Superior temporal gyrus (tissue), 1 donor: ENCODE measurements at regions not wholly inside any gene's neighbourhood (a gene's known extent, or its start where the extent isn't known, plus 50 kb on each side); places are given as distances from the start of the nearest gene placed in this dataset.

ENCODE experiments used
- DNase-seq: peaks from one replicate; pipeline ENCODE4 v3.0.0-alpha.2; 2016; ENCODE audit errors: extremely low spot score

- DNase-seq: no peak
These were observed 80.6 kb upstream of the BHLHE23 start for GRCh38 chr20:63087236-63087871.

GRCh38 chr20:63086421-63087235, 79.9 kb upstream of the BHLHE23 start:
- no peak for DNase-seq

- DNase-seq: no peak
These were observed 78.5 kb upstream of the BHLHE23 start for GRCh38 chr20:63085151-63085861.

GRCh38 chr20:63084563-63084927, 77.8 kb upstream of the BHLHE23 start:
- no peak for DNase-seq

- DNase-seq: no peak
These were observed 77.2 kb upstream of the BHLHE23 start for GRCh38 chr20:63083831-63084562.

- DNase-seq: no peak
These were observed 76.4 kb upstream of the BHLHE23 start for GRCh38 chr20:63082939-63083735.

- DNase-seq: no peak
These were observed 75.7 kb upstream of the BHLHE23 start for GRCh38 chr20:63082308-63082938.

- no peak for DNase-seq
These were observed 75.1 kb upstream of the BHLHE23 start for GRCh38 chr20:63081831-63082230.

GRCh38 chr20:63081351-63081750, 74.6 kb upstream of the BHLHE23 start:
- DNase-seq: no peak

- DNase-seq: no peak
These were observed 74.0 kb upstream of the BHLHE23 start for GRCh38 chr20:63080811-63081210.

- DNase-seq: no peak
These were observed 73.6 kb upstream of the BHLHE23 start for GRCh38 chr20:63080411-63080810.

- DNase-seq: no peak
These were observed 73.2 kb upstream of the BHLHE23 start for GRCh38 chr20:63079971-63080370.

GRCh38 chr20:63077705-63078104, 70.9 kb upstream of the BHLHE23 start:
- DNase-seq: no peak

GRCh38 chr20:63076421-63076820, 69.7 kb upstream of the BHLHE23 start:
- DNase-seq: no peak

- no peak for DNase-seq
These were observed 67.9 kb upstream of the BHLHE23 start for GRCh38 chr20:63074631-63075030.

- DNase-seq: no peak
These were observed 67.4 kb upstream of the BHLHE23 start for GRCh38 chr20:63074182-63074581.

GRCh38 chr20:63073738-63074065, 66.9 kb upstream of the BHLHE23 start:
- DNase-seq: no peak

GRCh38 chr20:63072991-63073737, 66.4 kb upstream of the BHLHE23 start:
- DNase-seq: no peak

GRCh38 chr20:63072231-63072791, 65.5 kb upstream of the BHLHE23 start:
- no peak for DNase-seq
